Fibroblast of peridontal ligament (primary cell): ENCODE measurements at regions not wholly inside any gene's neighbourhood (a gene's known extent, or its start where the extent isn't known, plus 50 kb on each side); places are given as distances from the start of the nearest gene placed in this dataset.
A peak's percentile ranks its signal among the peaks of the same experiment; 100 is the strongest.
"Not testable (repeated sequence)": the region's sequence is repeated elsewhere in the genome, so short reads cannot be mapped to it uniquely, and the experiment has no call there.

ENCODE experiments used
- DNase-seq: peaks from one replicate; pipeline ENCODE4 v3.0.0-alpha.2; 2010; ENCODE audit errors: extremely low read depth

DNA sequence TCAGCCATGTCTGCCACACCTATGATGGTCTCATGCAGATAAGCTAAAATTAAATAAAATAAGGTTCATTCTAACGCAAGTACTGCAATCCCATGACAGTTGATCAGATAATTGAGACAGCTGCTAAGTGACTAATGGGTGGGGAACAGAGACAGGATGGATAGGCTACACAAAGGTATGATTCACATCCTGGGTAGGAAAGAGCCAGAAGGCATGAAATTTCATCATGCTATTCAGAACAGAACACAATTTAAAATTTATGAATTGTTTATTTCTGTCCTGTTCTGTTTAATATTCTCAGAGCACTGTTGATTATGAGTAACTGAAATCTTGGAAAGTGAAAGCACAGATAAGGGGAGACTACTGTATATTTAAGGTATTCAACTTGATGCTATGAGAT is 381.8 kb upstream of the SORCS1 start:
- DNase-seq: peak; percentile 31

DNA sequence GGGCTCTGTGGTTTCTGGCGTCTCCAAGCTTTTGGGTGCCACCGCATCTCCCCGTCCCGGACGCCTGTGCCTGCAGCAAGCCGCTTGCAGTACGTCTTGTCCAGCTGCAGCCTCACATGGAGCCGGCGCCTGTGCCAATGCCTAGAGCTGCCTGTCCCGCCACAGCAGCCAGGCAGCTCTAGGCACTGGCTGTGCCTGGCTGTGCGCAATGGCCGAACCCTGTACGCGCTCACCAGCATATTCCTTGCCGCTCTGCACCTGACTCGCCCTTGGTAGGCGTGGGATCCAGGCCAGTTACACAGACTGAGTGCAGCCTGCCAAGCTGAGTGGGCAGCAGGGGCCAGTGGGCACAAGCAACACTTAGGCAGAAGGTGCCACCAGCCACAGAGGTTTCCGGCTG is 381.2 kb upstream of the SORCS1 start:
- DNase-seq: no peak

DNA sequence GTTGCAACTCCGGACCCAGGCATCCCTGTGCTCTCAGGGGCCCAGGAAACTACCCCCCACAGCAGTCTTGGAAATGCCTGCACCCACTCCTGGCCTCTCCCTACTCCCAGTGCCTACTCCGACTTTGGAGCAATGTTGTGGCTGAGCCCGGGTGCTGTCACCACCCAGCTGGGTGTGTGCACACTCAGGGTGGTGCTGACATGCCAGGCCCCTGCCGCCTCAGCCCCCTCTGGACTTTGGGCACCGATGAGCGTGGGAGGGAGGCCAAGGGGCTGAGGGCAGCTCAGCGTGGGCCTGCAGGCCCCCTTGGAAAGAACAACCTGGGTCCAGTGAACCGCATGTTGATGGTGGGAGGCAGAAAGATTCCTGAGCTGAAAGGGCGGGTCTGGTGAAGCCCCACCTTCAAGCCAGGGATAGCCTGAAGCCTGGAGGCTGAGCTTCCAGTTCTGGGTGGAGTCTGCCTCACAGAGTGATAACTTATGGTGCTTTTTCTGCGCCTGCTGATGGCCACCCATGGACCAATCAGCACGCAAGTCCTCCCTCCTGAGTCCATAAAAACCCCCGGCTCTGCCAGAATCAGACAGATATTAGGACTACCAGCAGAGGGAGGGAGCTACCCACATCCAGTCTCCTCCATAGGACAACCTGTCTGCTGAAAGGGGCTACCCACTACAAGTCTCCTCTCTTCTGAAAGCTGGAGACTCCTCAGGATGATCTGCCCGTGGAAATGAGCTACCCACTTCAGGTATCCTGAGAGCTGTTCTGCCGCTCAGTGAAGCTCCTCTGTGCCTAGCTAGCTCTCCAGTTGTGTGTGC is 380.4 kb upstream of the SORCS1 start:
- no peak for DNase-seq

DNA sequence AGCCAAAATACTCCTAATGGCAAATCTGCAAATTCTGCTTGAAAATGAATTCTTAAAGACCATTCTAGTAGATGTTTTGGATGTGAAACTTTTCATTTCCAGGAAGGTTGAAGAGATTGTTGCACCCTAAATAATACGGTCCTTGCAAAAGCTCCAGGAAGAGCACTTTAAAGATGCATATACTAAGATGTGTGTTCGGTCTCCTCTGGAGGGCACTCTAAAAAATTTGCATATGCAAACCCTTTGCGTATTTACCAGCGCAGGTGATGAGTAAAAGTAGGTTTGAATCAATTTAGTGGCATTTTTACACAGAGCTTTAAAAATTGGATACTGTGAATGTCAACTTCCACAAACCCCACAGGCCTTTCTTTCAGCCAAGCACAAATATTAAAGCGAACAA is 378.1 kb upstream of the SORCS1 start:
- no peak for DNase-seq

DNA sequence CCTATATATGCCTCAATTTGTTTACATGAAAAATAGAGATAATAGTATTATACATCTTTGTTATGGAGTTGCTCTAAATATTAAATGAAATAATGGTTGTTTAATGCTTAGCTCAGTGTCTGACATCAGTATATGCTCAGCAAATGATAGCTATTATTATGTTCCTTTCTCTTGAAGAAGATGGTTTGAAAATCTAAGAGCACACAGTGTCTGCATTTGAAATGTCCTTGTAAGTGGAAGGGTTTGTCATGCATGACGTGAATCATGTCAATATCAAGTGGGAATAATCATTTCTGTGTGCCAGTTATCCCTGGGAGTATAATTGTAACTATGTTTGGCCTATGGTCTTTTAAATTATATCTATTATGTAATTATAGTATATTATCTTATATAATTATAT is 377.5 kb upstream of the SORCS1 start:
- DNase-seq: no peak

DNA sequence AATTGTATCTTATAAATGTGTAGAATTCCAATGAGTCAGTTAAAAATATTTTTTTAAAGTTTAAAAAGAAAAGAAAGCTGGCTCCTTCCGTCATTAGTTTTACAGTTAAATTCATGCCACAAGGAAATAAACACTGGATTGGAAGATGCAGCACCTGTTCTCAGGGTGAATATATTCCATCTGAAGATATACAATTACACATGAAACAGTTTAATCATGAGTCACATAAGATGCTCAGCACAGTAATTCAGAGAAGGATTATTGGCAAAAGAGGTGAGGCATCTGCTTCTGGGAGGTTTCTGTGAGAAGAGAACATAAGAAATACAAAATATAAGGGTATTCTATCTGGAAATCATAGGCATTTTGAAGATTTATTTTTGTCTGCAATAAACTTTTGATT is 376.5 kb upstream of the SORCS1 start:
- no peak for DNase-seq

DNA sequence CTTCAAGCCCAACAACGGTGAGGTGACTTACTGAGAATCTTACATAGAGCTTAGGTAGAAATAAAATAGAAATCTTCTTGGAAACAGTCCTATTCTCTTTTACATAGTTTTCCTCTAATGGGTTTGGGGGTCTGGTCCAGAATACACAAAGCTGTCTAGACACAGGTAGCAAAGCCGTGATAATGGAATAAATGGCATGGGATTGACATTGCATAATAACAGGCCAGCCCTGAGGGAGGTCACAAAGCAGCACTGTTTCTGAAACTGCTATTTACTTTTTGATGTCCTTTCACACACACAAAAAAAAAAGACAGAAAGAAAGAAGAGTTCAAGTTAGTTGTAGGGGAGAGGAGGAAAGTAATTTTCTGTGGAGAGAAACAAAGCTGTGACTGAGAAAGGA is 364.8 kb upstream of the SORCS1 start:
- no peak for DNase-seq

DNA sequence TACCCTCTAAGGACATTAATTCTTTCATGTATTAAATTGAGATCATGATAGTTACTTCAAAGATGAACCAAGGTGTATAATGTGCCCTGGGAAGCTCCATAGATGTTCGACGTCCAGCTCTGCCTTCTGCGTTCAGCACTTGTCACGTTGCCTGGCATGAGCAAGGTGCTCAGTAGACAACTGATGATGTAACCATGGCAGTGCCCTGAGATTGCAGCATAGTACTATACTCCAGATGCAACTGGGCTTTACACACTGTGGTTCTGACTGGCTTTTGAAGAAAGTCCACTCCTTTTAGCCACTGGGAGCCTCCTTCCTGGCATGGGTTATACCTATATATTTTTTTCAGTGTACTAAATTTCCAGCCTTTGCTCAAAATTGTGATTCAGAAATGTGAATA is 355.8 kb upstream of the SORCS1 start:
- DNase-seq: no peak

DNA sequence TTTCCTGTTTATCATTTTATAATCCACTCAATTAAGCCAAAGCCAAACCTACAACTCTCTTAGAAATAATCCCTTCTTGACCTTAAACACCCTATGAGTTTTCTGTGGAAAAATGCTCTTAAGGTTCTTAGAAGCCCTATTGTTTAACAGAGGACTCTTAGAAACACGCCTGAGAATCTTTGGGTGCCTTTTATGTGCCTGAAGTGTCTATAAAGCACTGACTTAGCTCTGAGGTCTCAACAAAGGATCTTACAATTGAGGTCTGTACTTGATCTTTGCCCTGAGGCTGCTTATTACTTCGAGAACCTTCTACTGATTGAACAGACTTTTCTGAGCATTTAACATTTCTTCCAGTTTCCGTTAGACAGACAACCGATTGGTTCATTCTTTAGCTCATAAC is 353.3 kb upstream of the SORCS1 start:
- no peak for DNase-seq

DNA sequence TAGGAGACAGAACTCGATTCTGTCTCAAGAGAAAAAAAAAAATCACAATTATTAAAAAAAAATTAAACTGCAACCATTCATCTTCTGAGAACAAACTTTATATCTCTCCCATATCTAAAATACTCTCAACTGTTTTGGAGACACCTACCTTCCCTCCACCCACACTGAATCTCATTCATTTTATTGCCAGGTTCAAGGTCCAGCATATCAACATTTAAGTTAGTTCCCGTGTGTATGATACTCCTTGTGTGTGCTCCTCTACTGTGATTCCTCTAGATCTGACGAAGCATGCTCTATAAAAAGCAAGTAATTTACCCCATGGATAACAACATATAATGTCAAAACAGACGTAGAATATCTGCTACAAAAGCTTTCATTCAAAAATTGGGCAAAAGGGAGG is 351.8 kb upstream of the SORCS1 start:
- no peak for DNase-seq

DNA sequence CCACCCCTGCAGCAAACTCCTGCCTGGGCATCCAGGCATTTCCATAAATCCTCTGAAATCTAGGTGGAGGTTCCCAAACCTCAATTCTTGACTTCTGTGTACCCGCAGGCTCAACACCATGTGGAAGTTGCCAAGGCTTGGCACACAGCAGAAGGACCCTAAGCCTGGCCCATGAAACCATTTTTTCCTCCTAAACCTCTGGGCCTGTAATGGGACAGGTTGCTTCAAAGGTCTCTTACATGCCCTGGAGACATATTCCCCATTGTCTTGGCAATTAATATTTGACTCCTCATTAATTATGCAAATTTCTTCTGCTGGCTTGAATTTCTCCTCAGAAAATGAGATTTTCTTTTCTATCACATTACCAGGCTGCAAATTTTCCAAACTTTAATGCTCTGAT is 339.5 kb upstream of the SORCS1 start:
- not testable (repeated sequence) for DNase-seq

DNA sequence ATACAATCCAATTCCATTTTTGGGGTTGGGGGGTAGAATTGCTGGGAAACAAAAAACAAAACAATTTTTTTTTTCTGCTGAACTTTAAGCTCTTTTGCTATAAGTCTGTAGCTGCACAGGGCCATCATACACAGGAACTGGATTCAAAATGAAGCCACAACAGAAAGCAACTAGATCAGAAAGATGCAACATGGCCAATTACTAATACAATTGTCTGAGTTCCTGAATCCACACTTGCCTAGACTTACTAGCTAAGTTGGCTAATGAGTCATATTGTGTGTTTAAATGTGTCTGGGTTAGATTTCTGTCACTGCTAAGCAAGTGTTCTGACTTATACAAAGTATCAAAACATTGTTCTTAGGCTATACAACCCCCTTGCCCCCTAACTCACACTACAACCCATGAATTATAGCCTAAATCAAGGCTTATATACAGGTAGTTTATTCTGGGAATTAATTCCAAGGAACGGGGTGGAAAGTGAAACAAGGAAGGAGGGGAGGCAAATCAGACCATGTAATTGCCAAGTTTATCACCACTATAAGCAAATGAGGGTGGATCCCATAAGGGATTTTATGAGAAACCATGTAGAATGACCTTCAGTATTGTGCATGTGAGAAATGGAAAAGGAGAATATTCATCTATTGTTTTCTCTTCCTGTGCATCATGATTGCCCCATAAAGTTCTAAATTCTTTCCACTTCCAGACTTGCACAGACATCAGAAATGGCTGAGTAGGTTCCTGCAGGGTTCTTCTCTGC is 337.9 kb upstream of the SORCS1 start:
- no peak for DNase-seq

DNA sequence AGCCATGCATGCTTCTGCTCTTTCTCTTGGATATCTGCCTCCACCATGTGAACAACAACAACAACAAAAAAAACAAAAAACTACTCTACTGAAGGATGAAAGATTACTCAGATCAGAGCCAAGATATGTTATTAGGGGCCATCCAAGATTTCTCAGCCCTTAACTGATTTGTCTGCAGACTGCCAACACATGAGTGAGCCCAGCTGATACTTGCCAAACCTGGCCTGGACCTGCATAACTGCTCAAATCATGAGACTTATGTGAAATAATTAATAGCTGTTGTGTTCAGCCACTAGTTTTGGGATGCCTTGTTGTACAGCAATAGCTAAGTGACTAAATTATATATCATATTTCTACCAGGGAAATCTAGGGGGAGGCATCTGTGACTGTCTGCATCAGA is 334.5 kb upstream of the SORCS1 start:
- DNase-seq: no peak

DNA sequence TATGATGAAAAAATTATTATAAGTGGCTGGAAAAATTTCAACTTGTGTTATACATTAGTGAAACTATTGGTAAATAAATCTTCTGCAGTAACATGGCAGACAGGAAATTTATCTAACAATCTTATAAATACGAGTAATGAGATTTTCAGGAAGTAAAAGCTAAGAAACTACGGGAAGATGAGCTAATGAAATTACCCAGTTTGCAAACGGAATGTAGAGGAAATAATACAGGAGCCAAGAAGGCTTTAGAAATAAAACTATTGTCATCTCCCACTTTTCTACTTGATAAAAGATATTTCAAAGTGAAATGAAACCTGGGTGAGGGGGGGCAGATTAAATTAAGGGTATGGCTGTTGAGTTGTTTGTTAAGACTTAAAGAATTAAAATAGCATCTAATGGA is 332.5 kb upstream of the SORCS1 start:
- DNase-seq: no peak

DNA sequence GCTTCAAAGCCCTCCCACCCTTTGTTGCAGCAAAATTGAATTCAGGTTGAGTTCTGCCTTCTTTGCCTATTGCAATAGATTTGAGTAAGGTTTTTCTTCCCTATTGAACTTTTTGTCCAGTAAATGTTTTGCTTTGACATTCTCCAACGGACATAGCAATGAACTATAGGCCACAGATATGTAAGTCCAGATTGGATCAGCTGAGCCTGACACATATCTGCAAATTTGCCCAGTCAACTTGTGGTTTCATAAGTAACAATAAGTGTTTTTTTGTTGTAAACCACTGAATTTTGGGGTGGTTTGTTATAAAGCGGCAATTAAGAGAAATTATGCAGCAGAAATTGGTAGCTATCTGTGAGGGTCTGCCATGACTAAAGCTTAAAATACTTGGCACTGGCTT is 332.1 kb upstream of the SORCS1 start:
- DNase-seq: peak; percentile 81

DNA sequence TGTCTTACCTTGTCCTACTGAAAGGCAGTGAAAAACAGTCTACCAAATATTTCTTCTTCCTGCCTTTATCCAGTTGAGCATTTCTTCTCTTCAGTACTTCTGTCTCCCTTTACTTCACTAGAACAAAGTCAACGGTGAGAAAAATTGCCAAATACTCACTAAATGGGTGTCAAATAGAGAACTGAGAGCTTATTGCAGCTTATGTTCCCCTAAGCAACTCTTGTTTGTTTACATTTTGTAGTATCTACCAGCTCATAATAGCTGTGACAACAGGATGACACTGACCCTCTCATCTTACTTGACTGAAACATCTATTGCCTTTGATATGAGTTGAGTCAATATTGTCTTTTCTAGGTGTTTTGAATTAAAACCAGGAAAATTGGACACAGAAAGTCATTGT is 327.9 kb upstream of the SORCS1 start:
- no peak for DNase-seq

DNA sequence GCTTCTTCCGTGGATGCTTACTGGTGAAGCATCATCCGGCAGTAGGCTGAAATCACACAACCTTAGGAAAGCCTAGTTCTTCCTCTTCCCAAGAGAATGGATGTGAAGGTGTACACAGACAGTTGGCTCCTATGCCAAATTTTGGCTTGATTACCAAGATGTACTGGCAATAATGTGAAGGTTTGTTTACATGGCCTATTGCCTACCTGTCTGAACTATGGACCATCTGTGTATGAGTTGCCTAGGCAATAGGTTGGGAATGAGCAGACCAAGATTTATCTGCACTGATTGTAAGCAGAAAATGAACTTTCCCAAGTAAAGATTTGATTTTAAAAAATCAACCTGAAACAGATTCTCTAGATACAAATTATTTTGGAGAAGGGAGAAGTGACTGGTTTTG is 325.9 kb upstream of the SORCS1 start:
- DNase-seq: no peak

DNA sequence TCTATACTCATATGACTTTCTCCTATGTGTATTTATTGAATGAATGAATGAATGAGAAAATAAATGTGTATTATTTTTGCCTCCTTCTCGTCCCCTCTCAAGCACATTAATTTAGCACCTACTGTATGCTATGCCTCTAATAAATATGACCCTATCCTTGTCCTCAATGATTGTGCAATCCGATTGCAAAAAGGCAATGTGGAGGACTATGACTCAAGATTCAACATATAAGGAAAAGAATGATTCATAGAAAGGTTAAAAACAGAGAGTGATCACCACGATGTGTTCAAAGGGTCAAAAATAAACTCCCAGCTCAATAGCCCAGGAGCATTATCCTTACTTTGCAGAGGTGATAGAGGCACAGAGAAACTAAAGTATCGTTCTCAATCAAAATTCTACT is 322.8 kb upstream of the SORCS1 start:
- DNase-seq: peak; percentile 8

DNA sequence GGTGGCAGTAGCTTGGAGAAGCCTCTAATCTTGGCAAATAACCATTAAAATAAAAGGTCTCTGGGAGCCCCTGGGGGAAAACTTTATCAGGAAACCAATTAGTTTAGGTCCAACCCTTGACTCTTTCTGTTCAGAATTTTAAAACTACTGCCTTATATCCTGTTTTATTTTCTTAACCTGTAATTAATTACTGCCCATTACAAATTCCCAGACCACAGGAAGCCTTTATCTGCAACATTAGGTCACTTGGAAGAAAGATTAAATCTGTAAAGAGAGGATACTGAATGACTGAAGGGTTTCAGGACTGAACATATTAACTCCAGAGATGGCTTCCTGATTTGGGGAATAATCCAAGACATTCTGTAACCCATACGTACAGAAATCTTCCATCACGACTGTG is 320.5 kb upstream of the SORCS1 start:
- DNase-seq: no peak

DNA sequence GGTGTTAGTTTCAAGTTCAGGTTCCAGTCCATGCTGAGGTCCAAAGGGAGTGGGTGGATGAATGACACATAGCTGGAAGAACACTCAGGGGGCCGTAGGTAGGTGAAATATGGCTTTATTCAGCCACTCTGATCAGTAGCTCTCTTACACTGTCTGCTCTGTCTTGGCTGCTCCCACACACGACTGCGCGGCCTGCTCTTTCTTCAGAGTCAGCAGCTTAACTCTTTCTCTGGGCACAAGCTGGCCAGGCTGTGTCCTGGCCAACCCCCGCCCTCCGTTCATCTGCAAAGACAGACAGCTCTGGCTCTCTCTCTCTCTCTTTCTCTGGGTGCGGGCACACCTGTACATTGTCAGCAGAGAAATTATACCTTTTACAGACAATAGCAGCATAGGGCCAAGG is 317.4 kb upstream of the SORCS1 start:
- no peak for DNase-seq

DNA sequence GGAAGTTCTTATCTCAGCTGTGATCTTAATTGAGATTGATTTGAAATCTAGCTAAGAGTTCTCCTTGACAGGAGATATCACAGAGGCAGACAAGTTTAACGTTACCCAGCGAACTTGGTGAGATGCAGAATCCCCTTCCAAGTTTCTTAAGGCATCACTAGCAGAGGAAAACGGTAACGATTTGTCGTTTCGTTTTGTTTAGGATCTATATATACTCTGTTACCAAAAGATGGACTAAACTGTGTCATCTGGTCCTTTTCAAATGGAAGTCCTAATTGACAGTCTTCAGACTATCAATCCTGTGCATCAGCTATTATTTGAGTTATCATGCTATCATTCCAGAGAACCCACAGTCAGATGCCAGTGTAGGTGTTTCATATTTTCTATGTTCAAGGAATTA is 316.7 kb upstream of the SORCS1 start:
- no peak for DNase-seq

DNA sequence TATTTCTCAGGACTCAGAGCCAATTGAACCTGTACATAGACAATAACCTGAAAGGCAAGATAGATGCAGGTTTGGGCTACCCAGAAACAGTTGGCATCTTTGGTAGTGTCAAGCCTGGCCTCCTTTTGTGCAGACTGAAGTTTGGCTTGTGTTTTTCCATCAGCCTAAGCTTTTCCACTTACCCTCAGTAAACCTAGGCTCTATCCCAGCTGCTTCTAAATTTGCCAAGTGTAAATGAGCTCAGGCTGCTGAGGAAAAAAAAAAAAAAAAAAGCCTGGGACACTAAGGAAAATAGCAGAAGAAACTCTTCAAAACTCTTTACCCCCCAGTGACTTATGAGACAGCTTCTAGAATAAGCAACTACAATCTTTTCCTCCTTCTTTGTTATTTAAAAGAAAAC is 316.3 kb upstream of the SORCS1 start:
- DNase-seq: no peak

DNA sequence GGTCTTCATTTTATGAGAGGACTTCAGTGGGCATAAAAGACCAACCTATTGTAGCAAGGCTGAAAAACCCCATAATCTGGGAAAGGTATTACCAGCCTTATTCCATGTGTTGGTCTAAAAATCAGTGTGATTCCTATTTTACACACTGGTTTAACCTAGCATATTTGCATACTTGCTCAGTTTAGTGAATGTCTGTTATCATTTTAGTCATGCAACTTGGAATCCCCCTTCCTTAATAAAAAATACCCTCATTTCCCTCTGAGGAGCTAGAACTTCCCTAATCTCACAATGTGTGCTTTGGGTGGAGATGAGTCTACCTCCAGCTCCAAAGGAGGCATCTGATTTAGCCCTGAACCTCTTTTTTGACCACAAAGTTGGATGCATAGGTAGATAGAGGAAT is 312.8 kb upstream of the SORCS1 start:
- no peak for DNase-seq

DNA sequence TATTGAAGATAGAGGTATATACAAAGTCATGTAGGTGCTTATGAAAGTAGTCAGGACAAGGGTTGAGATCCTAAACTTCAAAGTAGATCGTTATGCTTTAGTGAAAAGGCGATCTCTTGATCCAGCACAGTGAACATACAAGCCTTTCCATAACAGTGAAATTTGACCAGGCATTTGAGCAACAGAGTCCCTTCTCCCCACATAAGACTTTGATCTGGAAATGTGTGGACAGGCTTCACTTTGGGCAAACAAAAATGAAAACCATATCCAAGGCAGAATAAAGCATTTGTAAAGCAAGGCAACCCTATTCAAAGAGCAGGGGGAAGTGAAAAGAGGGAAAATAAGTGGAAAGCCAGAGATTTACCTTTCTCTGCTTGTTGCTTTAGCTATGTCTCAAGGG is 311.9 kb upstream of the SORCS1 start:
- DNase-seq: no peak
